Endometrial microvascular endothelial cells (primary cell): ENCODE measurements at regions not wholly inside any gene's neighbourhood (a gene's known extent, or its start where the extent isn't known, plus 50 kb on each side); places are given as distances from the start of the nearest gene placed in this dataset.
"Not testable (repeated sequence)": the region's sequence is repeated elsewhere in the genome, so short reads cannot be mapped to it uniquely, and the experiment has no call there.

Experiments used
- in situ Hi-C: cut with HindIII; loops from 2 replicates; pipeline ENCODE4 v1.10.0; 2017; ENCODE audit warnings: low sequenced_read_pairs, low pct_unique_long_range_greater_than_20kb; ENCODE audit errors: inconsistent ontology term

DNA sequence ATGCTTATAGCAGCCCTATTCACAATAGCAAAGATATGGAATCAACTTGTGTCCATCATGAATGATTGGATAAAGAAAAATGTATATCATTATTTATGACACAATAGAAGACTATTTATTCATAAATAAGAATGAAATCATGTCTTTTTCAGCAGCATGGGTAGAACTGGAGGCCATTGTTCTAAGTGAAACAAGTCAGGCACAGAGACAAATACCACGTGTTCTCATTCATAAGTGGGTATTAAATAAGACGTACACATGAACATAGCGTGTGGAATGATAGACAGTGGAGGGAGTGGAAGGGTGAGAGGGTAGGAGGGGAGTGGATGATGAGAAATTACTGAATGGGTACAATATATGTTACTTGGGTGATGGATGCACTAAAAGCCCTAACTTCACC is 762.4 kb downstream of the REEP3 start:
- in situ Hi-C loops, result no loop called here

DNA sequence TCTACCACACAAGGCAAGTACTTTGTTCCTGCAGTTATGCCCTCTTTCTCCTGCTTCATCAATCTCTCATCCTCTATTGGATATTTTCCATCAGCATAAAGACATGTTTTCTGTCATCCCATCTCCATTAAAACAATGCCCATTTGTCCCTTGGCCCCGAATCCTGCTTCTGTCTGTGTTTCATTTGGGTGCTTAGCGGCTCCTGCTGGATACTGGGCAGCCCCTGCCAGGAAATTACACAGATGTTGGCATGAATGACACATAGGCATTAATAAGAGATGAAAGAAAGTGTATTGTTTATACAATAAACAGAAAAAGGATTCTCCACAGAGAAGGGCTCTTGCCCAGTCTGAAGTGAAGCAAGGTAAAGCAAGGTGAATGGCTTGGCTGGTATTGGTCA is 765.3 kb downstream of the REEP3 start:
- in situ Hi-C loops, result no loop called here

DNA sequence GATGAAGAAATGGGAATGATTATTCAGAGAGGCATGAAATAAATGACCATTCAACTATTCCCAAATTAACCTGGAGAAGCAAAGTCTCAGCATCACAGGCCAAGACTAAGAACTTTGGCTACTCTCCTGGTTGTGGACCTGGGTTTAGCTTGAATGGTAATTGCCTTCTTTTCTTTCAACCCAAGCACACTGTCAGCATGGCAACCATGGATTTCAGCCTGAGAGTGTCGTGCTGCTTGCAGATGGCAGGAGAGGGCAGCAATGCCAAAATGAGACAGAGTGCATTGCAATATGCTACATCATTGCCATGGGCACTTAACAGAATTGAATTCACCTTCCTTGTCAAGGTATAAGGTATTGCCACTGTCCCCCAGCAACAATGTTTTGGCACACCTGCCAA is 767.2 kb downstream of the REEP3 start:
- in situ Hi-C loops, result no loop called here

DNA sequence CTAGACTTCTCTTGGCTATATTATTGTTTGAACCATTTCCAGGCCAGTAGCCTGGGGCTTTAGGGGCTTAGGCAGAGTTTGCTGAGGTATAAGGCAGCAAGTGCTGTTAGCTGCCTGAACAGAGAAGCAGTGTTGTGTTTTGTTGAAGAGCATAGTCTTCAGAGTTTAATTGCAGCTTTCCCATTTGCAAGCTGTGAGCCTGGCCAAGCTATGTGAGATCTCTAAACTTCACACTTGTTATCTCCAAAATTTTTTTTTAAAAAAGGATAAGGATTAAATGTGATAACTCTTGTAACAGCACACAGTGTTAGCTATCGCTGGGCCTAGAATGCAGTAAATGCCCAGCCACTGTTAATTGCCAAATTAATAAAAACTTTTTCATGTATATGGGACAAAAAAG is 782.4 kb downstream of the REEP3 start:
- in situ Hi-C loops, result no loop called here

DNA sequence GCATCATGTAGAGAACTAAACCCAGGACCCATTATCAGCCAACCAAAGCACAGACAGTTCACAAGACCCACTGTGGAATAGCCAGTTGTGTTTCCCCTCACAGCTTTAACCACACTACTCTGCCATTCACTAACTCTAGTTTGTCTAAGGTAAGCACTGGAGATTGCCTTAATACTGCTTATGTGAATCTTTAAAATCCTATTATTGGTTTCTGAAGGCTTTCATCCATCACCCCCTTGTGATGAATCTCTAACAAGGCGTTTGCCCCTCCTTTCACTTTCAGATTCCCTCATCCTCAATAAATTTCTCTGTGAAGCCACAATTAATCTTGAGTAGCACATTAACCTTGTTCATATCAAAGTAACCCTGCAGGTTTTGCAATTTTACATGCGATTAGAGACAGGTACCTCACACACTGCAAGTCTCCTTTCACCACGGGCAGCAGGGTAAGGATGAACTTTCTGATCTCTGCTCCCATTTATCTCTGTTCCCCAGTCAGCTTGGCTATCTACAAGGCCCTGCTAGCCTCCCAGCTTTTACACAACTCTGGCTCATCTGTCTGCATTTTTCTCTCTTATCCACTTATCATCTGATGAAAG is 785.6 kb downstream of the REEP3 start:
- in situ Hi-C loops, result no loop called here

DNA sequence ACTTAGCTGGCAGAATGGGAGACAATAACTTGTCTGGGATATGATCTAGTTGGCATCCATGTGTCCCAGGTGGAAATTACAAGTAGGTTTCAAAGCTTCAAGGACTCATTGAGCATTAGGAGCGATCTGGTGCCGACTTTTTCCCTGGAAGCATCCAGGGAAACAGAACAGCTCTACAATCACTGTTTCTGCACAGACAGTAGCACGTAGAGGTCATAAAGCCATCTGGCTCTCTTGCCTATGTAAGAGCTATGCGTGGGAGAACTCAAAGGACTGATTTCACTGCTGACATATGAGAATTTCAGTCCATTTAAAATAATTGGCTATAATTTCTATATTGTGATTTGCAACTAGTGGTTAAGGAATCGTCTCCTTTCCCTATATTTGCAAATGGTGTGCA is 791.7 kb downstream of the REEP3 start:
- in situ Hi-C loops, result no loop called here

DNA sequence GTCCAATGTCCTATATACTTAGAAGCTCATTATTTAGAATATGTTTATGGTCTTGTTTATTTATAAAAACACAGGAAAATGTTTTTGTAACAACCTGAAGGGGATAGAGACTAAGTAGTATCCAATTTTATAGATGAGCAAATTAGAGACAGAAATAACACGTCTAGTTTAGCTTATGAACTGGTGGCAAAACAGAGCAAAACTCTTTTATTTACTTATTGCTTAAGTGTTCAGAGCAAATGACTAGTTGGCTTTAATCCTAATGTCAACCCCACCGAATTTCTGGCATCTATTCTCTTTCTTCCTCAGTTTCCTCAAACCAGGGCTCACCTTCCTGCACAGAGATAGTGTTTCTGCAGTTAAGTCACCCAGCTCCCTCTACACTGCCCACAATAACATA is 792.8 kb downstream of the REEP3 start:
- in situ Hi-C loops, result no loop called here

DNA sequence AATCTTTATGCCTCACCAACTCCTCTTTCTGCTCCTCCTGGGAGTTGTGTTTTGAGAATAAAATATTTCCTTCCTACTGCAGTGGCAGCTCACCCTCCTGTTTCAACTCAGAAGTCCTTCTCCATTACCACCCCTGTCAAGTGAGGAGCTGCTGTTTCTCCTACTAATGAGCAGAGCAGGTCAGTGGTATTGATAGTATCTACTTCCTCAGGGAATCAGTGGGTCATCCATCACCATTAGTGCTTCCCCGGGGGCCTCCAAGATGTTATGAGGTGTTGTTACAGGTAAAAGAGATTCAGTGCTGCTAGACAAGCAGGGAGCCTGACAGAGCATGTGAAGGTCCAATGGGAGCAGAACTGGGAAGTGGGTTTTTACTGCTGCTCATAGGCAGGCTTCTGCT is 795.2 kb downstream of the REEP3 start:
- in situ Hi-C loops, result no loop called here

DNA sequence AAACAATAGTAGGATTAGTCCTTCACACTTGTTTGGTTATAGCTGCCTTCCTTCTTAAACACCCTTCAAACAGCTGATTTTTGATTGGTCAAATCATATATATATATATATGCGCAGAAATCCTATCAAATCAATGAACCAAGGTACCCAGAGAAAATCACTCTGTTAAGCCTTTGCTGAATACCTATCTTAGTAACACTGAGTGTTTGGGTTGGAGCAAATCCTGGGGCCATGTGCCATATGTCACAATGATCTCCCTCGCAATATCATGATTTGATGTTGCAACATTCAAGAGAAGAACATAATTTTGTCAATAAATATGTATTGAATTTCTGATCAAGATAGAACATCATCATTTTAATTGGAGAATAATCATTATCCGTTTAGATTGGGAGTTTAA is 795.6 kb downstream of the REEP3 start:
- in situ Hi-C loops, result no loop called here

DNA sequence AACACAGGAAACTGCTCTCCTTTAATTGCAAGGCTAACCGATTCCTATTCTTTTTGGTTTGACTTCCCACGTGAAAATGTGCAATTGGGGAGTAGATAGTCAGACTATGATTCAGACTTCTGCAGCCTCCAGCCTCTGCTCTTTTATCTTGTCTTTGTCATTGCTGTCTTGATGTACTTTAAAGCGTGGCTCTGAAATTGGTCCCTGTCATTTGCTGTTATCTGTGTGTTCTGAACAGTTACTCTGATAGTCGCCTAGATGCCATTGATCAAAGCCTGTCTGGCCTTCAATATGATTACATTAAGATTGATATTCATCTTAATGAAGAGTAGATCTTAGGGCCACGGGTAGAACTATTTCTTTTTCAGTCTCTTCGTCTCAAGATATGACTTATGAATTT is 799.2 kb downstream of the REEP3 start:
- in situ Hi-C loops, result no loop called here

DNA sequence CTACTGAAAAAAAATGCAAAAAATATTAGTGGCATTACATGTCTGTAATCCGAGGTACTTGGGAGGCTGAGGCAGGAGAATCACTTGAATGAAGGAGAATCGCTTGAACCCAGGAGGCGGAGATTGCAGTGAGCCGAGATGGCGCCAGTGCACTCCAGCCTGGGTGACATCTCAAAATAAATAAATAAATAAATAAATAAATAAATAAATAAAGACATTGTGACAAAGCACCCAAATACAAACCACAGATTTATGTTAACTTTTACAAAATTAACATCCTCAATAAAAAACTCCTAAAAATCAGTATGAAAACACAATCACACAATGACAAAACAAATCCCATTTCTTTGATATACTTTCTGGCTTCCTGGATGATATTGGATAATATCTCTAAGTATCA is 808.3 kb downstream of the REEP3 start:
- in situ Hi-C loops, result no loop called here

DNA sequence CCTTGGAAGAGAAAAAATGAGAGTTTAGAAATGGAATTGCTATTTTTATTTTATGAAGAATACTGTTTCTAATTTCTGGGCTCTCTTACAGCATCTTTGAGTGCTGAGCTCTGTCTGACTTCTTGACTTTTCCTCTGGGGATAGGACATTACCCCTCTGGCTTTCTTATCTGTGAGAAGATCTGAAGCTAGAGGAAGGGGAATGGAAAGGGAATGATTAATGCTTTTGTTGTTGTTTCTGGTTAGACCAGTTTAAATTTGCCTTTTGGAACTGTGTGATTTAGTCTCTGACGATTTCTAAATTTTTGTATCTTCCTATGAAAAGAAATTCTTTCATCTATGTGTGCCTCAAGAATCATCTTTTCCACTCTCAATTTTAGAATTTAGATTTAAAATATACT is 811.4 kb downstream of the REEP3 start:
- in situ Hi-C loops, result no loop called here

DNA sequence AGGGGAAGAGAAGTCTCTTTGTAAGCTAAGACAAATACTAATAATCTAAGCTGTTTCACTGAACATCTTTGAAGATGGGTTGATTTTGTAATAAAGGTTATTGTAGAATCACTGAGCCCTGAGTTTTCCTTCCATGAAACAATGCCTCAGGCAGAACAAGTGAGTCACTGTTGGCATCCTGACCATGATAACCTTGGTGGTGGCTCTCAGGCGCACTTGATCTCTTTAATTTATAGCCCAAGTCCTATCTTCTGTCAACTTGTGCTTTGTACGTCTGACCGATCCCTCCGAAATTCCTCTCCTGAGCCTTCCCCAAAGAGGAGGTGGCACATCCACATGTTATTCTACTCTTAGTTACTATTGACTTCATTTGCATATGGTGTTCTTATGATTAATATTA is 812.9 kb downstream of the REEP3 start:
- in situ Hi-C loops, result no loop called here

DNA sequence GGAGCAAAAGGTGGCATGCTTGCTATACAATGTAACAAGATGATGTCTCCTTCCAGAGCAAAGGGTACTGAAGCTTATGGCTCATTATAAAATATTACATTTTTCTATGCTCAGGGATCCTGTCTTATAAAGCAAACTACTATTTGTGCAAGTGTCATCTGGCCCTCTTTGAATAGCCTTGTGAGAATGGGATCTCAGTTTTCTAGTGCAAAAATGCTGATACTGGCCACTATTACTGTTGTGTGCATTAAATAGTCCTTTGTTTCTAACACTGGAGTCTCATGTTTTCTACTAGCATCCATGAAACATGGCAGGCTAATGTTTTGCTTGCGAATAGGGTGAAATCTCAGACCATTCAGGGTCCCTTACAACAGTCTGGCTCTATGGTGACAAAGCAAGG is 823.0 kb downstream of the REEP3 start:
- in situ Hi-C loops, result no loop called here

DNA sequence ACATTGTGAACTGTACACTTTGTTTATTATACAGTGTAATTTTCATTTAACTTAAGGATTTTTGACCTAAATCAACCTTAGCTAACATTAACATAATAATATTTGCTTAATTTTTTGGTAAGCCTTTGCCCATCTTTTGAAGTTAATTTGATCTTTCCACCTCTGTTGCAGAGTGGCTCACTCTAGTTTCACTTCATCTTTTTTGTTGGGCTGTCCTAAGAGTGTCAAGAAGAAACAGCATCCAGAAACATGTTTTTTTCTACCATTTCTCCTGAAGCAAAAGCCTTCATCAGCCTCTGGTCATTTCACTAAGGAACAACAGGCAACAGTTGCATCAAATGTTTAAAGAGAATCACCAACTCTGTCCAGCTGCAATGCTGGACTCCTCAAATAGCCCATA is 824.7 kb downstream of the REEP3 start:
- in situ Hi-C loops, result no loop called here

DNA sequence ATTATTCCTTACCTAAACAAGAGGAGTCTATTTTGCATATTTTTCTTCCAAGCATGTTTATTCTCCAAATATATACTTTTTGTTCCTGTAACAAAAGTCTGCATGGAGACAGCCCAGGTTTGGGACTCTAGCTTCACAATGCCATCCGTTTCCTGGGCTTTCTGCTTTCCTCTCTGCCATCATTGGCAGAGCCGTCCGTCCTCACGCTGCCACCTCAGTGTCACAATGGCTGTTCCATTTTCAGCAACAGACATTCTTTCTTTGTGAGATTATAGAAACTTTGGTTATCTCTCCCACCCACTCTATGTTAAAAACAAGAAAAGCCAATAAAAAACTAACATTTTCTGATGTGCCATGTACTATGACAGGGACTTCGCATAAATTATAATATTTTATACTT is 825.2 kb downstream of the REEP3 start:
- in situ Hi-C loops, result no loop called here

DNA sequence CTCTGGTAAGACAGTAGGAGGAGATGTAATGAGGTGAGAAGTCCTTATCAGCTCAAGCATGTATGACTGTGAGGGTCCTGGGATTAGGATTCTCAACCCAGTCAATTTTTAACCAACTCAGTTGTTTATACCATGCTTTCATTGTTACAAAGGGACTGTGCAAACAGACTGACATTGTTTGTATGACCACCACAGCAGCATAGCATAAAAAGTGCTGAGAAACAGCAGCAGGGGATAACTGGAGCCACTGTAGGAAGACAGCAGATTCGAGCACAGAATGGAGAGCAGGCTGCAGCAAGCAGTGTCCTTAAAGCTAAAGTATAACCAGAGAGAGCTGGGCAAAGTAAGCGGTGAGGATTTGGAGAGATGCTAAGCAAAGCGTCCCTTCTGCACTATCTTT is 829.5 kb downstream of the REEP3 start:
- in situ Hi-C loops, result no loop called here

DNA sequence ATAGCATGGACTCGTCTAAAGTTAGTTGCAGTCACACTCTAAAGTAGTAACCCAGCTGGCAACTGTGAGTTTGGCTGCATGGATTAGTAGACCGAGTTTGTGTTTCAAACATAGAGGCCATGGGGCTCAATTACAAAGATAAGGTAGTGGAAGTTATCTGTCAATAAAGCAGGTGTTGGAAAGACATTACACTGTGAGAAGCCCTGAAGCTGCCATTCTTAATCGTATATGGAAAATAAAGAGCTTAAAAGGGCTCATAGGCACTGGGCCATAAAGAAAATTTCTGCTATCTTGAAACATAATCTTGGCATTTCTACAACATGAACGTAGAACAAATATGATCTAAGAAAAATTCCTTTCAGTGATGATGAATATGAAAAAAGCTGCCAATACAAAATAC is 837.7 kb downstream of the REEP3 start:
- in situ Hi-C loops, result no loop called here

DNA sequence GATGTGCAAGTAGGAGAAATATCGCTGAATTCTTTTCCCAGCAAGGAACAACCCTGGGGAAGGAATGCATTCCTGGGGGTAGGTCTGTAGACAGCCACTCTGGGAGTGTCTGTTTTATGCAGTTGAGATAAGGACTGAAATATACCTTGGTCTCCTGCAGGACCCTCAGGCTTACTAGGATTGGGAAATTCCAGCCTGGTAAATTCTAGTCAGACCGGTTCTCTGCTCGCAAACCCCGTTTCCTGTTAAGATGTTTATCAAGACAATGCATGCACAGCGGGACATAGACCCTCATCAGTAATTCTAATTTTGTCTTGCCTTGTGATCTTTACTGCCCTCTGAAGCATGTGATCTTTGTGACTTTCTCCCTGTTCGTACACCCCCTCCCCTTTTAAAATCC is 839.0 kb downstream of the REEP3 start:
- in situ Hi-C loops, result not testable (repeated sequence)

DNA sequence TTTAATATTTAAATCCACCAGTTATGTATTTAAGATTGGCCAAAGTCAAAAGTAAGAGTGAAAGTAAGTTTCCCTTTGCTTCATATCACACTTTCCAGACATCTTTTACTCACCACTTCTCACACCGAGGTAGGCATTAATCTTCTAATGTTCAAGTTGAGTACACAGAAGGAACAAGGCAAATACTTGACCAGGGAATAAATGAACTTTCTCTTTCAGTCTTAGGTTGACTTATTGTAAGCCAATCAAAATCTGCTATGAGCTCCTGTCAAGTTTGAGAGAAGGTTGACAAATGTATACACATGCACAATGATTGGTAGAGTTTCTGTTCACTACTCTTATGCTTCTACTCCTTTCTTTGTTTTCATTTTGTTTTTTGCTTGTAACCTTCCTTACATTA is 842.5 kb downstream of the REEP3 start:
- in situ Hi-C loops, result no loop called here

DNA sequence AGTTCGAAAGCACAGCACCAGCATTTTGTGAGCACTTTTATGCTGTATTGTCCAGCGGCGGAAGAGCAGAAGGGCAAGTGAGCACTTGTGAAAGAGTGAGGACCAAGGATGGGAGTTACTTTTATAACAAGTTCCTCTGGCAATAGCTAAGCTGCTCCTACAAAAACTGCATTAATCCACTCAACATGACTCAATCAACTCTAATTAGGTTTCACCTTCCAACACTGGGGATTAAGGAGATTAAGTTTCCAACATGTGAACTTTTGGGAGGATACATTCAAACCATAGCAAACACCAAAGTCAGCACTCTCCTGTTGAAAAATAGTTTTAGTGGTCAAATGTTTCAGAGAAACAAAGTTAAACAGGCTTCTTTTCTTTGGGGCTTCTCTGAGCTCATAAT is 844.5 kb downstream of the REEP3 start:
- in situ Hi-C loops, result no loop called here

DNA sequence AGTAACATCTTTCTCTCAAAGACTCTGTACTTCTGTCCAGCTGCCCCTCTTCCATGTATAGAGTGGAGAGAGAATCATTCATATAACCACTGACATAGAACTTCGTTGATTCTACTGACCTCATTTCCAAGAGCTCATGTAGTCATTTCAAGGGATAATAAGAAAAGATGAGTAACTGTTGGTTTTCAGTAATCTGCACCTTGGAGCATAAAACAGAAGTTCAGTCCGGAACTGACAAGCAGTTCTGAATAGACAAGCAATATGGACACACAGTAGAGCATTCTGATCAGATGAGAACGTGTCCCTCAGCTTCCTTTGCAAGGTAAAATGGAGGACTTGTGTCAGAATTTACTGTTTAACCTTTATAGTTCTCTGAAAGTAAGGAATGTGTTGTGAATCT is 847.1 kb downstream of the REEP3 start:
- in situ Hi-C loops, result no loop called here
